ENCODE measurements at regions not wholly inside any gene's neighbourhood (a gene's known extent, or its start where the extent isn't known, plus 50 kb on each side); places are given as distances from the start of the nearest gene placed in this dataset.

GRCh38 chr1:38204698-38205097 lies 158.1 kb upstream of the POU3F1 start:
- DNase-seq (ENCODE audit: low read depth, low spot score) (no peak), ATAC-seq (no peak)
- no peaks in the 10 kb centered on the region for H4K20me1 ChIP-seq (ENCODE audit: insufficient read depth)
- H3K4me1 ChIP-seq (ENCODE audit: control insufficient read depth in 1 of 2, insufficient read depth in 2 of 2, low read length in 2 of 2) = no peaks in the 10 kb centered on the region
- peaks cover 30% of the 10 kb centered on the region for H3K27me3 ChIP-seq (ENCODE audit: insufficient read depth, low read length)
- no peak overlapping the region for H3K9ac ChIP-seq (ENCODE audit: low read length)
- H3K79me2 ChIP-seq (ENCODE audit: insufficient read depth, low read length) = no peaks in the 10 kb centered on the region
- POLR2A ChIA-PET = no interaction called here
- 0 out of 4 replicates have a peak, but pooled peaks cover 0 to 5% of the 10 kb centered on the region in 2 experiments for H3K9me3 ChIP-seq (ENCODE audit: control insufficient read depth in 1 of 2, insufficient read depth in 1 of 2, low read depth in 1 of 2, low read length in 2 of 2)
- H3K36me3 ChIP-seq (ENCODE audit: control insufficient read depth in 1 of 2, insufficient read depth in 2 of 2, low read length in 2 of 2) = no peaks in the 10 kb centered on the region
- RAD21 ChIA-PET (ENCODE audit: low non-redundant PET in 1 of 2, low total read pairs in 2 of 2, uncharacterized antibody in 2 of 2, unreplicated experiment in 2 of 2) = no interaction called here
- TF ChIP-seq EGR1 (IDR thresholded peaks at IDR 0.05; ENCODE audit: low read depth) (no peak), SRF (IDR thresholded peaks at IDR 0.05; ENCODE audit: low read depth) (no peak), MAX (IDR thresholded peaks at IDR 0.05) (no peak)
- CTCF ChIA-PET = no interaction called here
- no peak overlapping the region for H3K27ac ChIP-seq (ENCODE audit: low read depth, low read length)
- no peak overlapping the region for H3K4me2 ChIP-seq (ENCODE audit: low read length)
- intact Hi-C loops (cut with micrococcal nuclease) = no loop called here
- no peaks in the 10 kb centered on the region for H3K9me2 ChIP-seq (ENCODE audit: insufficient read depth)
- no peak overlapping the region for H2AFZ ChIP-seq (ENCODE audit: low read depth, low read length, poor library complexity, severe bottlenecking)
- BruUV-seq (replicated peaks) = no TSS peak
- no peak overlapping the region for H3K4me3 ChIP-seq (replicated peaks in 1 of 2; ENCODE audit: low read depth in 1 of 2, low read length in 2 of 2)

- Histone ChIP-seq H3K27ac (ENCODE audit: low read depth, low read length) (no peak overlapping the region), H3K36me3 (ENCODE audit: control insufficient read depth in 1 of 2, insufficient read depth in 2 of 2, low read length in 2 of 2) (no peaks in the 10 kb centered on the region), H3K4me1 (ENCODE audit: control insufficient read depth in 1 of 2, insufficient read depth in 2 of 2, low read length in 2 of 2) (no peaks in the 10 kb centered on the region), H4K20me1 (ENCODE audit: insufficient read depth) (no peaks in the 10 kb centered on the region), H3K9me3 (ENCODE audit: control insufficient read depth in 1 of 2, insufficient read depth in 1 of 2, low read depth in 1 of 2, low read length in 2 of 2) (0 out of 4 replicates have a peak, but pooled peaks cover 0 to 5% of the 10 kb centered on the region in 2 experiments), H3K4me2 (ENCODE audit: low read length) (no peak overlapping the region), H3K4me3 (replicated peaks in 1 of 2; ENCODE audit: low read depth in 1 of 2, low read length in 2 of 2) (no peak overlapping the region), H2AFZ (ENCODE audit: low read depth, low read length, poor library complexity, severe bottlenecking) (no peak overlapping the region), H3K9me2 (ENCODE audit: insufficient read depth) (no peaks in the 10 kb centered on the region), H3K27me3 (ENCODE audit: insufficient read depth, low read length) (peaks cover 37% of the 10 kb centered on the region), H3K9ac (ENCODE audit: low read length) (no peak overlapping the region), H3K79me2 (ENCODE audit: insufficient read depth, low read length) (no peaks in the 10 kb centered on the region)
- ChIA-PET POLR2A (no interaction called here), RAD21 (ENCODE audit: low non-redundant PET in 1 of 2, low total read pairs in 2 of 2, uncharacterized antibody in 2 of 2, unreplicated experiment in 2 of 2) (no interaction called here), CTCF (no interaction called here)
- no peak for TF ChIP-seq SRF (IDR thresholded peaks at IDR 0.05; ENCODE audit: low read depth)
- TF ChIP-seq REST (IDR thresholded peaks at IDR 0.05; ENCODE audit: low read depth) = no peak
- no peak for TF ChIP-seq EZH2 (IDR thresholded peaks at IDR 0.05)
- TF ChIP-seq FOSL1 (IDR thresholded peaks at IDR 0.05; ENCODE audit: low read depth) = no peak
- TF ChIP-seq ELF1 (IDR thresholded peaks at IDR 0.05; ENCODE audit: borderline replicate concordance, low read depth) = no peak
- intact Hi-C loops (cut with micrococcal nuclease) = no loop called here
- no peak for ATAC-seq
- no TSS peak for BruUV-seq (replicated peaks)
- no peak for DNase-seq (ENCODE audit: low read depth, low spot score)
Observed at GRCh38 chr1:38203441-38203840, 156.8 kb upstream of the POU3F1 start.
